ENCODE measurements at regions not wholly inside any gene's neighbourhood (a gene's known extent, or its start where the extent isn't known, plus 50 kb on each side); places are given as distances from the start of the nearest gene placed in this dataset.

- H3K4me3 Mint-ChIP-seq: no peak overlapping the region
- H3K4me1 Mint-ChIP-seq: no peaks in the 10 kb centered on the region
- H3K36me3 Mint-ChIP-seq (ENCODE audit: low read depth): no peaks in the 10 kb centered on the region
- no peak overlapping the region for H3K27ac Mint-ChIP-seq
- no peak for ATAC-seq (replicated peaks)
- peaks cover 10% of the 10 kb centered on the region for H3K9me3 Mint-ChIP-seq
- no peaks in the 10 kb centered on the region for H3K27me3 Mint-ChIP-seq
Measured at GRCh38 chr16:49161191-49161590, 120.4 kb downstream of the CBLN1 start.

DNA sequence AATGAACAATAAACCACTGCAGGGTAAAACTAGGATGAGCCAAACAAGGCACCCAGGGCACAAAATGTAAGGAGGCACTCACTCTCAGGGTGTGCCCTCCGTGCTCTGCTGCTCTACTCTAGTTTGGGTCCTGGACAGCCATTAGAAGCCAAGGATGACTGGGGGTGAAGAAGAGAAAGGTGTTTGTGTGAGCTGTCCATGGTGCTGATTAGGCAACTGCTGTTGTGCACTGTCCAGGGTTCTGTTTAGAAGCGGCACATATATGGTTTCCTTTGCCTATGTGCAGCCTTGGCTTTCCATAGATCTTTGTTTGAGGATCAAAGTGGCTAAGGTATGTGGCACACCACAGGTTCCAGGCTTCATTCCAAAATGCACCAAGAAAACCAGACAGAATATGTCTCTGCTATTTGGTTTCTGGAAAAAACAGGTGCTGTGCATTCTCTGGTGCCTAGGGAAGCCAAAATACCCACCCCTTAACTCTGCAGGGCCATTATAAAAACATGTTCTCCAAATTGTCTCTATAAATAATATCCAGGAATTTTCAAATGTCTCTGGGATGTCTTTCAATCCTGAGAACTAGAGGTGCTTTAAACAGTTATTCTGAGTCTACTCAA lies 123.5 kb downstream of the CBLN1 start:
- no peak for ATAC-seq (replicated peaks)
- no peaks in the 10 kb centered on the region for H3K36me3 Mint-ChIP-seq (ENCODE audit: low read depth)
- H3K4me3 Mint-ChIP-seq: no peak overlapping the region
- no peak overlapping the region for H3K27ac Mint-ChIP-seq
- peaks cover 18% of the 10 kb centered on the region for H3K9me3 Mint-ChIP-seq
- no peaks in the 10 kb centered on the region for H3K4me1 Mint-ChIP-seq
- no peaks in the 10 kb centered on the region for H3K27me3 Mint-ChIP-seq

GRCh38 chr16:49150341-49150740 lies 131.3 kb downstream of the CBLN1 start:
- Mint-ChIP-seq H3K4me3 (no peak overlapping the region), H3K36me3 (ENCODE audit: low read depth) (no peaks in the 10 kb centered on the region), H3K27me3 (no peaks in the 10 kb centered on the region), H3K9me3 (peaks cover 12% of the 10 kb centered on the region), H3K27ac (no peak overlapping the region), H3K4me1 (no peaks in the 10 kb centered on the region)
- ATAC-seq (replicated peaks): no peak

DNA sequence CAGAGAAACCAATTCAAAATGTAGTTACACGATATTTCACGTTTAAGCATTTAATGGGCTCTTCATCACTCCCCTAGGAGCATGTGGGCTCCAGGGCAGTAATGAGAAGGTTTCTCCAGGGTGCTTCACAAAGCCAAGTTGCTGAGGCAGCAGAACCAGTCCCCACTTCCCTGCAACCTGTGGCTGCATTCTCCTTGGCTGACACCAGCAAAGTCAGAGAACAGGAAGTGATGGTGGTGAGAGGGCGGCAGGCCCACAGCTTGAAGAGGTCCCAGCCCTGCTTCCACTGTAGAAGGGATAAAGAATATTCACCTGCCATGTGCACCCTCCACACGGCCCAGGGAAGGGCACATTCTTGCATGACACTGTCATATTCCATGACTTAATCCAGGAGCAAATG lies 133.2 kb downstream of the CBLN1 start:
- no peaks in the 10 kb centered on the region for H3K4me1 Mint-ChIP-seq
- ATAC-seq (replicated peaks): no peak
- no peaks in the 10 kb centered on the region for H3K36me3 Mint-ChIP-seq (ENCODE audit: low read depth)
- H3K9me3 Mint-ChIP-seq: peaks cover 9% of the 10 kb centered on the region
- no peak overlapping the region for H3K4me3 Mint-ChIP-seq
- no peaks in the 10 kb centered on the region for H3K27me3 Mint-ChIP-seq
- no peak overlapping the region for H3K27ac Mint-ChIP-seq

GRCh38 chr16:49140618-49141017 lies 141.0 kb downstream of the CBLN1 start:
- no peaks in the 10 kb centered on the region for H3K4me1 Mint-ChIP-seq
- H3K27me3 Mint-ChIP-seq: no peaks in the 10 kb centered on the region
- H3K9me3 Mint-ChIP-seq: peaks cover 17% of the 10 kb centered on the region
- no peak for ATAC-seq (replicated peaks)
- no peak overlapping the region for H3K4me3 Mint-ChIP-seq
- H3K36me3 Mint-ChIP-seq (ENCODE audit: low read depth): no peaks in the 10 kb centered on the region
- H3K27ac Mint-ChIP-seq: no peak overlapping the region

DNA sequence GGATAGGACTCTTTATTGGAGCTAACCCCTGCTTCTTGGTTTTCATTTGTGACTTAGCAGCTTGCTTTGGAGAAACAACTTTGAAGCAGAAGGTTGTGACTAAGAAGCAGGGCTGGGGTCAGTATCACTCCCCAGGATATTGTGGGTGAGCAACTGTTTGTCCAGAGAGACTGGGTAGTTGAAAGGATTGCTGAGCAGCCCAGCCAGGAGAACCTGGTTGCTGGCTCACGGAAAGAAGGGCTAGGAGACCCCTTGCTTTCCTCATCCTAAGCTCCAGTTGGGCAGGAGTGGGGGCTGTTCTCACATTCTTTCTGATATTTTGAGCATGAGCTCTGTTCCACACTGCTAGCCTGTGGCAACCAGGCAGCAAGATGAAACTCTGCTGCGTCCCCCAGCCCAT lies 151.2 kb downstream of the CBLN1 start:
- no peaks in the 10 kb centered on the region for H3K36me3 Mint-ChIP-seq (ENCODE audit: low read depth)
- no peaks in the 10 kb centered on the region for H3K27me3 Mint-ChIP-seq
- no peak overlapping the region for H3K4me3 Mint-ChIP-seq
- no peak overlapping the region for H3K27ac Mint-ChIP-seq
- no peaks in the 10 kb centered on the region for H3K4me1 Mint-ChIP-seq
- no peak for ATAC-seq (replicated peaks)
- H3K9me3 Mint-ChIP-seq: peaks cover 5% of the 10 kb centered on the region

DNA sequence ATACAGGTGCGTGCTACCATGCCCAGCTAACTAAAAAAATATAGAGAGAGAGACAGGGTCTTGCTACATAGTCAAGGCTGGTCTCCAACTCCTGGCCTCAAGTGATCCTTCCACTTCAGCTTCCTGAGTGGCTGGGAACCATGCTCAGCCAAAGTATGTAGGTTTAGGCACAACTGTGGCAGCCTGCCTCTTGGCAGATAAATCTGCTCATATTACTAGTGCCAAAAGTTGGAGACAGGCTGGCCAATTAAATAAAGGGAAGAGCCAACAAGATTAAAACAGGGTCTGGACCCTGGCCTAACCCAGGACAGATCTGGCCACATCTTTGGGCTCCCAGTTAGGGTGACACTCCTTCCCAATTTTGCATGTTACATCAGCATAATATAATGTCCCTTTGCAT lies 151.7 kb downstream of the CBLN1 start:
- Mint-ChIP-seq H3K36me3 (ENCODE audit: low read depth) (no peaks in the 10 kb centered on the region), H3K4me1 (no peaks in the 10 kb centered on the region), H3K27me3 (no peaks in the 10 kb centered on the region), H3K27ac (no peak overlapping the region), H3K4me3 (no peak overlapping the region), H3K9me3 (peaks cover 5% of the 10 kb centered on the region)
- ATAC-seq (replicated peaks): no peak

DNA sequence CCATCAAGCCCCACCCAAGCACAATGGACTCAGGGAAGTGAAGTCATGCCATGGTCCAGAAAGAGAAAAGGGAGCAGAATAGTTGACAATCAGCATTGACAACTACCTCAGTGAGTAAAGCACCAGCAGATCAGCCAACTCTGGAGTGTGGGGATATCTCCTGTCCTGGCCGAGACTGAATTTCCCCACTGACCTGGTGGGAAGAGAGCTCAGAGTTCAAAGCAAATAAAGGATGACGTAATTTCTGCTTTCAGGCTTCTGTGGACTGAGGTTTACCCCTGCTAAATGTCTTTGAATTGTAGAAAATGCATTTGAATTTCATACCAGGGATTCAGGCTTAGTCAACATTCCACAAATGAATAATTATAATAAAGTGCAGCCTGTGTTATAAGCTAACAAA lies 152.9 kb downstream of the CBLN1 start:
- no peaks in the 10 kb centered on the region for H3K36me3 Mint-ChIP-seq (ENCODE audit: low read depth)
- ATAC-seq (replicated peaks): no peak
- H3K27ac Mint-ChIP-seq: no peak overlapping the region
- H3K27me3 Mint-ChIP-seq: no peaks in the 10 kb centered on the region
- peaks cover 5% of the 10 kb centered on the region for H3K9me3 Mint-ChIP-seq
- no peak overlapping the region for H3K4me3 Mint-ChIP-seq
- no peaks in the 10 kb centered on the region for H3K4me1 Mint-ChIP-seq

- Mint-ChIP-seq H3K27ac (no peak overlapping the region), H3K4me1 (no peaks in the 10 kb centered on the region), H3K36me3 (ENCODE audit: low read depth) (no peaks in the 10 kb centered on the region), H3K27me3 (no peaks in the 10 kb centered on the region), H3K4me3 (no peak overlapping the region), H3K9me3 (peaks cover 5% of the 10 kb centered on the region)
- ATAC-seq (replicated peaks): no peak
Measured at GRCh38 chr16:49127103-49127502, 154.5 kb downstream of the CBLN1 start.

DNA sequence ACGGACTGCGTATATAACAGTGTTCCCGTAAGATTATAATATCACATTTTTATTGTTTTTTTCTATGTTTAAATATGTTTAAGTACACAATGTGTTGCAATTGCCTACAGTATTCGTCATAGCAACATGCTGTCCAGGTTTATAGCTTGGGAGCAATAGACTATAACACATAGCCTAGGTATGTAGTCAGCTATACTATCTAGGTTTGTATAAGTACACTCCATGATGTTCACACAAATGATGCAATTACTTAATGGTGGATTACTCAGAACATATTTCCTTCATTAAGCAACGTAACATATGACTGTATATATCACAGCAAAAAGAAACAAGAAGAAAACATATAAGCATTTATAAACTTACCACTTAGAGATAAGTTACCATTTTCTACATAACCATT lies 160.0 kb downstream of the CBLN1 start:
- Mint-ChIP-seq H3K4me3 (no peak overlapping the region), H3K36me3 (ENCODE audit: low read depth) (no peaks in the 10 kb centered on the region), H3K9me3 (peaks cover 4% of the 10 kb centered on the region), H3K4me1 (no peaks in the 10 kb centered on the region), H3K27me3 (no peaks in the 10 kb centered on the region), H3K27ac (no peak overlapping the region)
- ATAC-seq (replicated peaks): no peak

GRCh38 chr16:49120631-49121030 lies 161.0 kb downstream of the CBLN1 start:
- no peak for ATAC-seq (replicated peaks)
- Mint-ChIP-seq H3K4me1 (no peaks in the 10 kb centered on the region), H3K27me3 (no peaks in the 10 kb centered on the region), H3K27ac (no peak overlapping the region), H3K4me3 (no peak overlapping the region), H3K9me3 (peaks cover 4% of the 10 kb centered on the region), H3K36me3 (ENCODE audit: low read depth) (no peaks in the 10 kb centered on the region)

- Mint-ChIP-seq H3K27me3 (no peaks in the 10 kb centered on the region), H3K36me3 (ENCODE audit: low read depth) (no peaks in the 10 kb centered on the region), H3K27ac (no peak overlapping the region), H3K4me1 (no peaks in the 10 kb centered on the region), H3K4me3 (no peak overlapping the region), H3K9me3 (peaks cover 16% of the 10 kb centered on the region)
- ATAC-seq (replicated peaks): no peak
Measured at GRCh38 chr16:49116873-49117272, 164.8 kb downstream of the CBLN1 start.

DNA sequence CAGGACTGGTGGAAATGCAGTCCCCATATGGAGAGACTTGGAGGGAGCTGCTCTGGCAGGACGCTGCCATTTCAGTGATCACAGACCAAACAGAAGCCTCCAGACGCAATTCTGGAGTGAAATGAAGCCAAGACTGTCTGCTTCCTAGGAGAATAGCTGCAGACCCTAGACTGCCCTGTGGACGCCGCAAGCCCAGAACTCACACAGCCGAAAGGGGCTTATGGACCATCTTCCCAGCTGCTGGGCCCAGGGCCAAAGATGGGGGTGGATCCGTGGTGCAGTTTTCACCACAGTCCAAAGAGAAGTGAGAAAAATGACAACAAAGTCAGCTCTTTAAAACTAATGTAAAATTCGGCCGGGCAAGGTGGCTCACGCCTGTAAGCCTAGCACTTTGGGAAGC lies 165.7 kb downstream of the CBLN1 start:
- H3K4me3 Mint-ChIP-seq: no peak overlapping the region
- no peak overlapping the region for H3K27ac Mint-ChIP-seq
- peaks cover 16% of the 10 kb centered on the region for H3K9me3 Mint-ChIP-seq
- H3K36me3 Mint-ChIP-seq (ENCODE audit: low read depth): no peaks in the 10 kb centered on the region
- H3K27me3 Mint-ChIP-seq: no peaks in the 10 kb centered on the region
- H3K4me1 Mint-ChIP-seq: no peaks in the 10 kb centered on the region
- no peak for ATAC-seq (replicated peaks)

DNA sequence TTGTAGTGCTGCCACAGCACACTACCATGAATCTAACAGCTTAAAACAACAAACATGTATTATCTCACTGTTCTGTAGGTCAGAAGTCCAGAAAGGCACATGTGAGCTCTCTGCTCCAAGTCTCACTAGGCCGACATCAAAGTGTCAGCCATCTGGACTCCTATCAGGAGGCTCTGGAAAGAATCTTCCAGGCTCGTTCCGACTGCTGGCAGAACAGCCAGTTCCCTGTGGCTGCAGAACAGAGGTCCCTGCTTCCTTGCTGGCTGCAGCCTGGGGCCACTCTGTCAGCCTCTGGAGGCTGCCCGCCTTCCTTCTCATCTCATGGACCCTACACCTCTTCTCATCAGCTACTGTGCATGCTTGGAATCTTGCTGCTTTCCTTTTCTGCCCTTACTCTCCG lies 168.9 kb downstream of the CBLN1 start:
- no peak overlapping the region for H3K4me3 Mint-ChIP-seq
- no peaks in the 10 kb centered on the region for H3K36me3 Mint-ChIP-seq (ENCODE audit: low read depth)
- H3K4me1 Mint-ChIP-seq: no peaks in the 10 kb centered on the region
- no peak for ATAC-seq (replicated peaks)
- no peak overlapping the region for H3K27ac Mint-ChIP-seq
- H3K9me3 Mint-ChIP-seq: peaks cover 20% of the 10 kb centered on the region
- no peaks in the 10 kb centered on the region for H3K27me3 Mint-ChIP-seq

DNA sequence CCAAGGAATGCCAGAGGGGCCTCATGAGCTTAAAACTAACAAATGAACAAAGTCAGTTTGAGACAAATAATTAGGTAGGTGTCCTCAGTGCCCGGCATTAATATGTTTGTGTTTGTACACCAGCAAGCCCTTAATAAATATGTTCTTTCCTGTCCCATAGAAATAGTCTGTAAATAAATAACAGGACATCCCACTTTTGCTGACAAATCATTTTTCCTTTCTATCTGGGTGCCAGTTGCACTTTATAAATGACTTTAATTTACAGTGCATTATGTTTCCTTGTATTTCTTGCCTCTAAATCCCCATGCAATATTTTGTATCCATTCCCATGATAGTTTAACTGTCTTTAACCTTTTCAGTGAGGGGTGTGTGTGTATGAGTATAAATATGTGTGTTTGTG lies 170.3 kb downstream of the CBLN1 start:
- no peak for ATAC-seq (replicated peaks)
- Mint-ChIP-seq H3K36me3 (ENCODE audit: low read depth) (no peaks in the 10 kb centered on the region), H3K9me3 (peaks cover 20% of the 10 kb centered on the region), H3K4me3 (no peak overlapping the region), H3K4me1 (no peaks in the 10 kb centered on the region), H3K27ac (no peak overlapping the region), H3K27me3 (no peaks in the 10 kb centered on the region)

- no peaks in the 10 kb centered on the region for H3K27me3 Mint-ChIP-seq
- H3K27ac Mint-ChIP-seq: no peak overlapping the region
- no peak for ATAC-seq (replicated peaks)
- no peaks in the 10 kb centered on the region for H3K36me3 Mint-ChIP-seq (ENCODE audit: low read depth)
- no peak overlapping the region for H3K4me3 Mint-ChIP-seq
- H3K4me1 Mint-ChIP-seq: no peaks in the 10 kb centered on the region
- peaks cover 22% of the 10 kb centered on the region for H3K9me3 Mint-ChIP-seq
Measured at GRCh38 chr16:49108611-49109010, 173.0 kb downstream of the CBLN1 start.
